OCI-LY7 (cell line): ENCODE measurements at regions not wholly inside any gene's neighbourhood (a gene's known extent, or its start where the extent isn't known, plus 50 kb on each side); places are given as distances from the start of the nearest gene placed in this dataset.

Experiments
- EZH2phosphoT487 ChIP-seq: fragments of 200-600 bp; sonication (generic); IDR thresholded peaks from 2 replicates; pipeline ENCODE4 v1.6.1; 2018; ENCODE audit warnings: low read depth, borderline replicate concordance, mild to moderate bottlenecking, mixed run types, antibody characterized with exemption, low read length, moderate library complexity, mixed read lengths
- TF ChIP-seq, protein P1 (sequence below): fragments of 200-600 bp; sonication (generic); conservative IDR thresholded peaks from 2 replicates; pipeline ENCODE4 v1.5.1; 2014; ENCODE audit warnings: mild to moderate bottlenecking, antibody characterized with exemption, low read length, moderate library complexity, mixed read lengths

DNA sequence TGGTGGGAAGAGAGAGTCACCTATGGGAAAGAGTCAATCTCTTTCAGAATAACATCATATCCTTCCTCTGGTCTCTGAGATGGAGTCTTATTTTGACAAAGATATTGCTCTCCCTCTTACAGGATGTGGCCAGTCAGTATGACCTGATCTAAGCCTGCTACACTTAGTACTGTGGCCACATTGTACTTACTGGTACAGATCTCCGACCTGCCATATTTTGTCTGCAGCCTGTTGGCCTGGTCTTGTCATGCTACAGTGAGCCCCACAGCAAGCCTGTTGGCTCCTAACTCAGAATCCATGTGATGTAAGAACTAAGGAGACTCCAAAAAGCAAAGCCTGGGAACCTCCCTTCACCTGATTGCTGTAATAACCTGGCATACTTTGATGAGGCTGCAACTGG, 377.8 kb downstream of the SFMBT2 start:
- TF ChIP-seq, protein P1, sequence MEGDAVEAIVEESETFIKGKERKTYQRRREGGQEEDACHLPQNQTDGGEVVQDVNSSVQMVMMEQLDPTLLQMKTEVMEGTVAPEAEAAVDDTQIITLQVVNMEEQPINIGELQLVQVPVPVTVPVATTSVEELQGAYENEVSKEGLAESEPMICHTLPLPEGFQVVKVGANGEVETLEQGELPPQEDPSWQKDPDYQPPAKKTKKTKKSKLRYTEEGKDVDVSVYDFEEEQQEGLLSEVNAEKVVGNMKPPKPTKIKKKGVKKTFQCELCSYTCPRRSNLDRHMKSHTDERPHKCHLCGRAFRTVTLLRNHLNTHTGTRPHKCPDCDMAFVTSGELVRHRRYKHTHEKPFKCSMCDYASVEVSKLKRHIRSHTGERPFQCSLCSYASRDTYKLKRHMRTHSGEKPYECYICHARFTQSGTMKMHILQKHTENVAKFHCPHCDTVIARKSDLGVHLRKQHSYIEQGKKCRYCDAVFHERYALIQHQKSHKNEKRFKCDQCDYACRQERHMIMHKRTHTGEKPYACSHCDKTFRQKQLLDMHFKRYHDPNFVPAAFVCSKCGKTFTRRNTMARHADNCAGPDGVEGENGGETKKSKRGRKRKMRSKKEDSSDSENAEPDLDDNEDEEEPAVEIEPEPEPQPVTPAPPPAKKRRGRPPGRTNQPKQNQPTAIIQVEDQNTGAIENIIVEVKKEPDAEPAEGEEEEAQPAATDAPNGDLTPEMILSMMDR, result no peak
- no peak for TF ChIP-seq EZH2phosphoT487
